ENCODE measurements at regions not wholly inside any gene's neighbourhood (a gene's known extent, or its start where the extent isn't known, plus 50 kb on each side); places are given as distances from the start of the nearest gene placed in this dataset.
"Not testable (repeated sequence)": the region's sequence is repeated elsewhere in the genome, so short reads cannot be mapped to it uniquely, and the experiment has no call there.

DNA sequence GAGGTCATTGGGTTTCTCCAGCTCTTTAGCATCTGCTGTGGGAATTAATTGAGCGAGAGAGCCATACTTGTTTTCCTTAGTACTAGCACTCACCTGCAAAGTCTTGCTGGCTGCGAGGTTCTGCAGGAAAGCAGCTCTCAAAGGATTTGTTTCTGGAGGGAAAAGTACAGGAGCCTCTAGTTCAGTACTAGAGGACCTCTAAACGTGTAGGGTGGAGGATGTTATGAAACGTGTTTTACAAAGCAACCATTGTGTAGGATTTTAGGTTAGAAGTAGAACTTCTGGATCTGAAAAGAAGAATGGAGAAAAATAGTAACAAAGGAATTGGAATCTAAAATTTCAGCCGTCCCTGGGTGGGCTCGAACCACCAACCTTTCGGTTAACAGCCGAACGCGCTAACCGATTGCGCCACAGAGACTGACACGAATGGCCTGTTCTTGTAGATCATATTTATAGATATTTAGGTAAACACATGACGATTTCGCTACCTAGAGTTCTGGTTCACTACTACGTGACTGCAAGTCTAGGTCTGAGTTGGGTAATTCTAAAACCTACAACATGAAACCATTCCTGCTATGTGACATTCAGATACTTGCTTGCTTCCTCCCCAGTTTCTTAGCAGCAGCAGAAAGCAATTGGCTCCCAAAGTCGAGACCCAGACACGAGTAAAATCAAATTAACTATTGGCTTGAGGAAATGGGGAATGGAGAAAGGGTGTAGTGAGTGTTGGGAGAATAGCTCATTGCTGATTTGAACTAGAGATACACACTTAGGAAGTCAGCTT lies 60.2 kb upstream of the CFAP126 start:
- Mint-ChIP-seq H3K4me1 (peaks cover 8% of the 10 kb centered on the region), H3K36me3 (ENCODE audit: low read depth) (peaks cover 5% of the 10 kb centered on the region), H3K27me3 (peaks cover 67% of the 10 kb centered on the region), H3K4me3 (peak overlapping the region; percentile 33), H3K27ac (no peak overlapping the region)
- no peak for ATAC-seq
- no peaks in the 10 kb centered on the region for H3K9me3 ChIP-seq (ENCODE audit: control insufficient read depth, low read length, poor library complexity, severe bottlenecking)
- no peak for DNase-seq

DNA sequence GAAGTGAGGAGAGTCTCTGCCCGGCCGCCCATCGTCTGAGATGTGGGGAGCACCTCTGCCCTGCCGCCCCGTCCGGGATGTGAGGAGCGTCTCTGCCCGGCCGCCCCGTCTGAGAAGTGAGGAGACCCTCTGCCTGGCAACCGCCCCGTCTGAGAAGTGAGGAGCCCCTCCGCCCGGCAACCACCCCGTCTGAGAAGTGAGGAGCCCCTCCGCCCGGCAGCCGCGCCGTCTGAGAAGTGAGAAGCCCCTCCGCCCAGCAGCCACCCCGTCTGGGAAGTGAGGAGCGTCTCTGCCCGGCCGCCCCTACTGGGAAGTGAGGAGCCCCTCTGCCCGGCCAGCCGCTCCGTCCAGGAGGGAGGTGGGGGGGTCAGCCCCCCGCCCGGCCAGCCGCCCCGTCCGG lies 55.2 kb upstream of the CFAP126 start:
- DNase-seq; ATAC-seq; H3K27ac Mint-ChIP-seq; H3K9me3 ChIP-seq (ENCODE audit: control insufficient read depth, low read length, poor library complexity, severe bottlenecking); H3K4me3 Mint-ChIP-seq; H3K36me3 Mint-ChIP-seq (ENCODE audit: low read depth): not testable (repeated sequence)
- Mint-ChIP-seq H3K27me3 (peaks cover 34% of the 10 kb centered on the region), H3K4me1 (peaks cover 11% of the 10 kb centered on the region)

DNA sequence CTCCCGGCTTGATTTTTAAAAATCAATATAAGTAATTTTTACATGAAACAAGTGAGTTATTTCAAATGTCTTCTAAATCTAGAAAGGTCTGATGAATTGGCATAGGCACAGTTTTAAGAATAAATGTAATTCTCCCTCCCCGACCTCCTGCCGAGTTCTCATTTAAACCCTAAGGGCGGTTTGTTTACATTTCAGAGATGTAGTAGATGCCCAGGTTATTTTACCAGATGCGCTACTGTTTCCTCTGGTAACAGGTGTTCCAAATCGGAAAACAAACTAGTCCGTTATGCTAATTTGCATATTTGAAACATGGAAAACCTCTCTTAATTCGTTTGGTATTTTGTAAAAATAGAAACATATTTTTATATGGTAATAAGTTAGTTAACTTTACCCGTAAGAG lies 53.8 kb upstream of the CFAP126 start:
- DNase-seq (no peak), ATAC-seq (no peak)
- H3K9me3 ChIP-seq (ENCODE audit: control insufficient read depth, low read length, poor library complexity, severe bottlenecking): no peaks in the 10 kb centered on the region
- Mint-ChIP-seq H3K27ac (peak overlapping the region; percentile 67), H3K4me3 (peak overlapping the region; percentile 77), H3K27me3 (peaks cover 20% of the 10 kb centered on the region), H3K4me1 (peaks cover 3% of the 10 kb centered on the region), H3K36me3 (ENCODE audit: low read depth) (peaks cover 2% of the 10 kb centered on the region)

DNA sequence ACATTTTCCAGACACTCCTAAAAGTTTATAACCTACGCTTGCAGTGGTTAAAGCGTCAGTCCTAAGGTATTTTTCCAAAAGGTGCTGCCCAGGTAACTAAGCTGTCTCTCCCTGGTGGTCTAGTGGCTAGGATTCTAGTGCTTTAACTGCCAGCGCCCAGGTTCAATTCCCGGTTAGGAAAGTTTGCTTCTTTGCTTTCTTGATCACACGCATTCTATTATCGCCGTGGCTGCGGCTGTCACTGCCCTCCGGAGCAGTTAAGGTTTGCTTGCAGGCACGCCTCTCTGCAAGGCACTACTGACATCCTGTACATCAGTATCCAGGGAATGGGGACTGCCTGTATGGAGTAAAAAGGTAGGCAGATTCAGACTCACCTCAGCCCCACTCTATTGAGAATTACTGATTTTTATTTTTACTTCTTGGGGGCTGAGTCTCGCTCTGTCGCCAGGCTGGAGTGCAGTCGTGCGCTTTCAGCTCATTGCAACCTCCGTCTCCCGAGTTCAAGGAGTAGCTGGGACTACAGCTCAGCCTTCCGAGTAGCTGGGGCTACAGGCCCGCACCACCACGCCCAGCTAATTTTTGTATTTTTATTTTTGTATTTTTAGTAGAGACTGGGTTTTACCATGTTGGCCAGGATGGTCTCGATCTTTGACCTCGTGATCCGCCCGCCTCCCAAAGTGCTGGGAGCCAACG lies 53.2 kb upstream of the CFAP126 start:
- no peak overlapping the region for H3K27ac Mint-ChIP-seq
- DNase-seq (no peak), ATAC-seq (no peak)
- no peaks in the 10 kb centered on the region for H3K9me3 ChIP-seq (ENCODE audit: control insufficient read depth, low read length, poor library complexity, severe bottlenecking)
- peaks cover 2% of the 10 kb centered on the region for H3K36me3 Mint-ChIP-seq (ENCODE audit: low read depth)
- H3K4me1 Mint-ChIP-seq: peaks cover 3% of the 10 kb centered on the region
- peaks cover 19% of the 10 kb centered on the region for H3K27me3 Mint-ChIP-seq
- H3K4me3 Mint-ChIP-seq: no peak overlapping the region

DNA sequence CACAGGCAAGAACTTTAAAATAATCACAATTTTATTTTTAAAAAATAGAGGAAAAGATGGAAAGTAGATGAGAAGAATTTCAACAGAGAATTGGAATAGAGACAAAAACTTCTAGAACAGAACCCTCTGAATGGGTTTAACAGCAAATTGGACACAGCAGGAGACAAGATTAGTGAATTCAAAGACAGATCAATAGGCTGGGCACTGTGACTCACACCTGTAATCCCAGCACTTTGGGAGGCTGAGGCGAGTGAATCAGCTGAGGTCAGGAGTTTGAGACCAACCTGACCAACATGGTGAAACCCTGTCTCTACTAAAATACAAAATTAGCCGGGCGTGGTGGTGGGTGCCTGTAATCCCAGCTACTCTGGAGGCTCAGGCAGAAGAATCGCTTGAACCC lies 49.9 kb upstream of the CFAP126 start:
- H3K4me3 Mint-ChIP-seq; H3K4me1 Mint-ChIP-seq; H3K36me3 Mint-ChIP-seq (ENCODE audit: low read depth); H3K27ac Mint-ChIP-seq; ATAC-seq; H3K9me3 ChIP-seq (ENCODE audit: control insufficient read depth, low read length, poor library complexity, severe bottlenecking); DNase-seq: not testable (repeated sequence)
- H3K27me3 Mint-ChIP-seq: peaks cover 11% of the 10 kb centered on the region
